GM18507 (cell line): ENCODE measurements at regions not wholly inside any gene's neighbourhood (a gene's known extent, or its start where the extent isn't known, plus 50 kb on each side); places are given as distances from the start of the nearest gene placed in this dataset.
A peak's percentile ranks its signal among the peaks of the same experiment; 100 is the strongest.
"Not testable (repeated sequence)": the region's sequence is repeated elsewhere in the genome, so short reads cannot be mapped to it uniquely, and the experiment has no call there.

ENCODE experiments used
- DNase-seq: peaks from one replicate; pipeline ENCODE4 v3.0.0; 2011; ENCODE audit warnings: low read depth; ENCODE audit not compliant: insufficient read length; ENCODE audit errors: extremely low spot score
- FAIRE-seq: peaks from 2 replicates; lab custom pipeline; 2011; peaks lifted over from hg19 to GRCh38; lab: Jason Lieb, UNC

- DNase-seq: no peak
- no peak for FAIRE-seq
Observed at GRCh38 chr5:125236981-125237380, 490.5 kb upstream of the ZNF608 start.

- no peak for DNase-seq
- FAIRE-seq: no peak
Observed at GRCh38 chr5:125244531-125244930, 498.1 kb upstream of the ZNF608 start.

- no peak for FAIRE-seq
- DNase-seq: no peak
Observed at GRCh38 chr5:125245216-125245615, 498.8 kb upstream of the ZNF608 start.

- DNase-seq (no peak), FAIRE-seq (no peak)
Observed at GRCh38 chr5:125249400-125249799, 503.0 kb upstream of the ZNF608 start.

- FAIRE-seq (no peak), DNase-seq (no peak)
Observed at GRCh38 chr5:125251703-125252102, 505.3 kb upstream of the ZNF608 start.

GRCh38 chr5:125253634-125254033, 507.2 kb upstream of the ZNF608 start:
- FAIRE-seq: not testable (repeated sequence)

GRCh38 chr5:125254267-125254666, 507.8 kb upstream of the ZNF608 start:
- no peak for FAIRE-seq
- no peak for DNase-seq

More at GRCh38 chr5:125253634-125254033, 507.2 kb upstream of the ZNF608 start:
- DNase-seq: not testable (repeated sequence)

- no peak for DNase-seq
- no peak for FAIRE-seq
Observed at GRCh38 chr5:125256296-125256695, 509.9 kb upstream of the ZNF608 start.

- DNase-seq (no peak), FAIRE-seq (no peak)
Observed at GRCh38 chr5:125257057-125257972, 510.9 kb upstream of the ZNF608 start.

- FAIRE-seq: peak; percentile 26
Observed at GRCh38 chr5:125257997-125258396, 511.6 kb upstream of the ZNF608 start.

GRCh38 chr5:125258615-125259014, 512.2 kb upstream of the ZNF608 start:
- FAIRE-seq (no peak), DNase-seq (no peak)

More at GRCh38 chr5:125257997-125258396, 511.6 kb upstream of the ZNF608 start:
- no peak for DNase-seq

- FAIRE-seq (no peak), DNase-seq (no peak)
Observed at GRCh38 chr5:125261505-125262250, 515.2 kb upstream of the ZNF608 start.

- DNase-seq: no peak
- FAIRE-seq: no peak
Observed at GRCh38 chr5:125262782-125263181, 516.3 kb upstream of the ZNF608 start.

- DNase-seq (no peak), FAIRE-seq (no peak)
Observed at GRCh38 chr5:125263356-125263755, 516.9 kb upstream of the ZNF608 start.

GRCh38 chr5:125266106-125266505, 519.7 kb upstream of the ZNF608 start:
- no peak for FAIRE-seq
- DNase-seq: no peak

- DNase-seq (no peak), FAIRE-seq (no peak)
Observed at GRCh38 chr5:125267636-125268248, 521.3 kb upstream of the ZNF608 start.

- FAIRE-seq (no peak), DNase-seq (no peak)
Observed at GRCh38 chr5:125269926-125270325, 523.5 kb upstream of the ZNF608 start.

GRCh38 chr5:125272357-125272756, 525.9 kb upstream of the ZNF608 start:
- FAIRE-seq: no peak
- DNase-seq: no peak

- FAIRE-seq (no peak), DNase-seq (no peak)
Observed at GRCh38 chr5:125274211-125274610, 527.8 kb upstream of the ZNF608 start.
